ENCODE measurements at regions not wholly inside any gene's neighbourhood (a gene's known extent, or its start where the extent isn't known, plus 50 kb on each side); places are given as distances from the start of the nearest gene placed in this dataset.

DNA sequence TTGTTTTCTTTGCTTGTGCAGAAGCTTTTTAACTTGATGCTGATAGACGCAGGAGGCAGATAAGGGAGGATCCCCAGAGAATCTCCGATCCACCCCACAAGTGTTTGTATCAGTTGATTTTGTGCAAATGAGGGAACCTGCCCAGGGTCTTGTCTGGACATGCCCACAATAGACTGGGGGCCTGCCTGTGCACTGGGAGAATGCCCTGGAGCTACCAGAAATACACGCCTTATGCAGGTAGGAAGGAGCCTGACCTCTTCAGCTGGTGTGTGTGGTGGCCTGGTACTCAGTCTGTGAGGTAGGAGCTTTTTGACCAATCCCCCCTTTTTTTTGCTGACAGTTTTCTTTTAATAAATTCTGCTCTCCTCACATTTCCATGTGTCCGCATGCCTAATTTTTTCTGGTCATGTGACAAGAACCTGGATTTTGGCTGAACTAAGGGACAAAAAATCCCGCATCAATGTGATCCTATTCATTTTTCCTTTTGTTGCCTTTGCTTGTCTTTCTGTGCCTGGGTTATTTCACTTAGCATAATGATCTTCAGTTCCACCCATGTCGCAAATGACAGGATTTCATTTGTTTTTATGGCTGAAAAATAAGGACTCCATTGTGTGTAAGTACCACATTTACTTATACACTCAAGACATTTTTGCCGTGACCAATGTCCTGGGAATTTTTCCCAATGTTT, 430.6 kb upstream of the NRG3 start:
- no peak overlapping the region for H3K4me3 ChIP-seq (ENCODE audit: low read depth, poor library complexity, severe bottlenecking)
- WGBS, 2 donors: 78 to 82% methylated on average over 7 of the region's 7 CpGs
- TF ChIP-seq POLR2A (IDR thresholded peaks at IDR 0.05) (no peak), CTCF (IDR thresholded peaks at IDR 0.05) (no peak)
- DNase-seq (ENCODE audit: low spot score in 2 of 2): no peak
- intact Hi-C loops (cut with DNase I; ENCODE audit: low total_unique reads): no loop called here

GRCh38 chr10:81450651-81451050, 424.3 kb upstream of the NRG3 start:
- WGBS, 2 donors: 69 to 75% methylated on average over 1 of the region's 1 CpG
- TF ChIP-seq POLR2A (IDR thresholded peaks at IDR 0.05) (no peak), CTCF (IDR thresholded peaks at IDR 0.05) (no peak)
- no peak overlapping the region for H3K4me3 ChIP-seq (ENCODE audit: low read depth, poor library complexity, severe bottlenecking)
- intact Hi-C loops (cut with DNase I; ENCODE audit: low total_unique reads): no loop called here
- DNase-seq (ENCODE audit: low spot score in 2 of 2): no peak

DNA sequence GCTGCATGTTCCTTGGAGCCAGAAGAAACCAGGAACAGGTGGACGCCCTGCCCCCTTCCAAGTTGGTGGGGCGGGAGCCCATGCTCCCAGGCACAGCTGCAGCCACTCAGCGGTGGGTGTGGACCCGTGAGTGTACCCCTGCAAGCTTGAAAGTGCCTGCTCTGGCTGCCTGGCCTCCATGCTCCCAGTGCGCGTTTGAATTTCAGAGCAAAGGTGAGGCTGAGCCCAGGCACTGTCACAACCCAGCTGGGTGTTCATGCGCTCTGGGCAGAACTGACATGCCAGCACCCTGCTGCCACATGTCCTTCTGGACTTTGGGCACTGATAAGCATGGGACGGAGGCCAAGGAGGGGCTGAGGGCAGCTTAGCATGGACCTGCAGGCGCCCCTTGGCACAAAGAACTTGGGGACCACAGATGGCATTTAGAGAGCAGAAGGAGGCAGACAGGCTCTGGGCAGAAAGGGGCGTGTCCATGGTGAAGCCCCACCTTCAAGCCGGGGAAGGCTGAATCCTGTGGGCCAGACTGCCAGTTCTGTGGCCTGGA, 402.0 kb upstream of the NRG3 start:
- intact Hi-C loops (cut with DNase I; ENCODE audit: low total_unique reads): no loop called here
- DNase-seq (ENCODE audit: low spot score in 2 of 2): no peak
- TF ChIP-seq POLR2A (IDR thresholded peaks at IDR 0.05): no peak
- TF ChIP-seq CTCF (IDR thresholded peaks at IDR 0.05): no peak
- H3K4me3 ChIP-seq (ENCODE audit: low read depth, poor library complexity, severe bottlenecking): no peak overlapping the region
- 83 to 91% methylated on average over 9 to 11 of the region's 11 CpGs for WGBS, 2 donors

DNA sequence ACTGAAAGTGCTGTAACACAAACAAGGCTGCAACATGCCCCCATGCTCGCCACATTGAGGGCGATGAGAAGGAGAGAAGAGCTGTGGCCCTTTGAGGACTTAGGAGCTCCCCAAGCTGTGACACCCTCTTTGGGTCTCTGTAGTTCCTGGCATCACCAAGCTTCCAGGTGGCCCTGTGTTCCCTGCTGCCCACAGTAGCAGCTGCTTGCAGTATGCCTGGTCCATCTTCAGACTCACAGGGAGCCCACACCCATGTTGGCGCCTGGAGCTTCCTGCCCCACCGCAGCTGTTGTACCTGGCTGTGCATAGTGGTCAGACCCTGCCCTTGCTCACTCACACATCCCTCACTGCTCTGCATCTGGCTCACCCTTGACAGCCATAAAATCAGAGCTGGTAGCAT, 401.2 kb upstream of the NRG3 start:
- 89 to 96% methylated on average over 3 to 4 of the region's 4 CpGs for WGBS, 2 donors

GRCh38 chr10:81479316-81479715, 395.7 kb upstream of the NRG3 start:
- WGBS, 2 donors: 82 to 91% methylated on average over 3 of the region's 3 CpGs
- TF ChIP-seq CTCF (IDR thresholded peaks at IDR 0.05) (no peak), POLR2A (IDR thresholded peaks at IDR 0.05) (no peak)
- no peak for DNase-seq (ENCODE audit: low spot score in 2 of 2)
- H3K4me3 ChIP-seq (ENCODE audit: low read depth, poor library complexity, severe bottlenecking): no peak overlapping the region
- intact Hi-C loops (cut with DNase I; ENCODE audit: low total_unique reads): no loop called here

More for the DNA sequence above, 401.2 kb upstream of the NRG3 start:
- no peak overlapping the region for H3K4me3 ChIP-seq (ENCODE audit: low read depth, poor library complexity, severe bottlenecking)
- DNase-seq (ENCODE audit: low spot score in 2 of 2): no peak
- TF ChIP-seq CTCF (IDR thresholded peaks at IDR 0.05) (no peak), POLR2A (IDR thresholded peaks at IDR 0.05) (no peak)
- intact Hi-C loops (cut with DNase I; ENCODE audit: low total_unique reads): no loop called here

GRCh38 chr10:81496626-81497025, 378.4 kb upstream of the NRG3 start:
- no peak for DNase-seq (ENCODE audit: low spot score in 2 of 2)
- intact Hi-C loops (cut with DNase I; ENCODE audit: low total_unique reads): no loop called here
- TF ChIP-seq POLR2A (IDR thresholded peaks at IDR 0.05): no peak
- TF ChIP-seq CTCF (IDR thresholded peaks at IDR 0.05): no peak
- no peak overlapping the region for H3K4me3 ChIP-seq (ENCODE audit: low read depth, poor library complexity, severe bottlenecking)

Measured in lower leg skin (tissue), 4 donors.